NCI-H2081 treated with DMSO at 0.1 percent for 48 hours (cell line): ENCODE measurements at regions not wholly inside any gene's neighbourhood (a gene's known extent, or its start where the extent isn't known, plus 50 kb on each side); places are given as distances from the start of the nearest gene placed in this dataset.
"Not testable (repeated sequence)": the region's sequence is repeated elsewhere in the genome, so short reads cannot be mapped to it uniquely, and the experiment has no call there.

Experiments used
- DNase-seq: peaks from one replicate; lab custom pipeline; 2025; lab: John Stamatoyannopoulos, UW

DNA sequence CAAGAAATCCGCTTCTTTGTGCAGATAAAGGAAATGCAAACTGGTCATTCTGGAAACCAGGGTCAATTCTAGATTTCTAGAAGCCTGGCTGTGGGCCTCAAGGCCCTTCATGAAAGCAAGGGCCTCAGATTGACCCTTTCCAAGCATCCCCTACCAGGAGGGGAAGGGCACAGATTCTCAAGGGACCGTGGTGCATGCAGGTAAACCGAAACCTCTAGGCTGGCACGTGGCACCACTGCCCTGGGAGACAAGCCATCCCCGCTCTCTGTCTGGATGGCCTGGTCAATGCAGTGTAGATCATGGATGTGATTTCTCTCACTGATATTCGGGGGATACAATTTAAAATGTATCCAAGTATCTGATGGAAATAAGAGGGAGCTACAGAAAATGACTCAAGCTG, 69.4 kb downstream of the TOMM20 start:
- no peak for DNase-seq

DNA sequence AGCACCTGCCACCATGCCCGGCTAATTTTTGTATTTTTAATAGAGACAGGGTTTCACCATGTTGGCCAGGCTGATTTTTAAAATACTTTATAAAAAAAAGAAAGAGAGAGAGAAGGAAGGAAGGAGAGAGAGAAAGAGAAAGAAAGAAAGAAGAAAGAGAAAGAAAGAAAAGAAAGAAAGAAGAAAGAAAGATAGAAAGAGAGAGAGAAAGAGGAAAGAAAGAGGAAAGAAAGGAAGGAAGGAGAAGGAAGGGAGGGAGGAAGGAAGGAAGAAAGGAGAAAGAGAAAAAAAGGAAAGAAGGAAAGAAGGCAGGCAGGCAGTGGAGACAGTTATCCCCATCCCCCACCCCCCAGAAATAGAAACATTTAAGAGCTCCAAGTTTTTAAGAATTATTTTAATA, 69.9 kb downstream of the TOMM20 start:
- DNase-seq, result no peak

DNA sequence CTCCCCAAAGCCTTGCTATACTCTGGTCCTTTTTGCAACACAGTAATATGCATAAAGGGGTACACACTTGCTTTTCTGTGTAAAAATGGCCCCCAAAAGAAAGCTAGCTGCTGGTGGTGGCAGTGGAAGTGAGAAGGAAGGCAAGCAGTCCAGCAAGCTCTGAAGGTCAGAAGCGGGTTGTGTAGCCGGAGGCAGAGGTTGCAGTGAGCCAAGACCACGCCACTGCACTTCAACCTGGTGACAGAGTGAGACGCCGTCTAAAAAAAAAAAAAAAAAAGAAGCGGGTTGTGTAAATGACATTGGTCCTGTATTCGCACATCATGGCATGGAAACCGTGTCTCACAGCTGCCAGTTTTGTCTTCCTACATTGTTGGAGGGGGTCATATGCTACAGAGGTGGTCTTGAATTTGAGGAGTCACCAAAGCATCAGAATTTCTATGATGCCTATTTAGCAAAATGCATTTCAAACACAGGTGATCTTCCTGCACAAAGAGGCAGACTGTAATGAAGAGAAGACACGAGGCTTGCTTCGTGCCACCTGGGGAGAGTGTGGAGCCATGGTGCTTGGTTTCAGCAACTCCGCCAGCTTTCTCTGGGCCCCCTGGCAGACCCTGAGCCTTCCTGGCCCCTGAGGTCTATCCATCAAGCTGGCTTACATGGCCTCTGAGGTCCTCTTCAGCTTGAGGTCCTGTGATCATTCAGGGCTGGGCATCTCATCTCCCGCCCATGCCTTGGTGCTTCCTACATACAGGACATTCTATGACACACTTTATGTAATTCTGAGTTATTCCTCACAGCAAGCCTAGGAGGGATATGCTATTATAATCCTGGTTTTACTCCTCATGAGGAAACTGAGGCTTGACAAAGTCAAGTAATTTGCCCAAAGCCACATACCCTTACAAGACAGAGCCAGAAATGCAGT, 71.0 kb downstream of the TOMM20 start:
- DNase-seq, result no peak

DNA sequence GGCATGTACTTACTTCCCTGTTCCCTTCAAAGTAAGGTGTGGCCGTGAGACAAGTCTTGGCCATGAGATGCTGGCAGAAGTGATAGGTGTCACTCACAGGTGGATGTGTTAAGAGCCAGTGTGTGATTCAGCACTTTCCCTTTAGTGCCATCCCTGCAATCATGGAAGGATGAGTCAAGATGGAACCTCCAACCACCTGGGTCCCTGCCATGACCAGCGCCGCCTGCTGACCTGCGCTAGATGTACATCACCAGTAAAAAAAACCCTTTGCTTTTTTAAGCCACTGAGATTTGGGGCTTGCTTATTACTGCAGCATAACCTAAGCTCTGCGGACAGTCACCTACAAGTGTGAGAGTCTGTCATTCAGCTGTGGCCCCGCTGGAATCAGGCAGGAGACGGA, 71.7 kb downstream of the TOMM20 start:
- DNase-seq, result no peak

DNA sequence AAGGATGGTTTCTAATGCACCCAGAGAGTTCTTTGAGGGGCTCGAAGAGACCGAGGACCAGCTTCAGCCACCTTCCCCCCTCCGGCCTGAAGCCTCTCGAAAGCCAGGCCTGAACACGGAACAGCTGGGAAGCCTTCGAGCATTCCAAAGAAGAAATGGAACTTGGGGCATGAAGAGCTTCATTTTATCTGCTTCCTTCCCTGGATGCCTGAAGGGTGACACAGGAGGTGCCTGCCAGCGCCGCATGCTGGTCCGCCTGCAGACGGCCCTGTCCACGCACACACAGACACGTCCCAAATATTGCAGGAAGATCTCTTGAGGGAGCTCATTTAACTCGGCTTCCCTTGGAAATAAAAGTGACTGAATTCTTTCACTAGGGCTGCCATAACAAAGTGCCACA, 73.7 kb downstream of the TOMM20 start:
- DNase-seq, result no peak

DNA sequence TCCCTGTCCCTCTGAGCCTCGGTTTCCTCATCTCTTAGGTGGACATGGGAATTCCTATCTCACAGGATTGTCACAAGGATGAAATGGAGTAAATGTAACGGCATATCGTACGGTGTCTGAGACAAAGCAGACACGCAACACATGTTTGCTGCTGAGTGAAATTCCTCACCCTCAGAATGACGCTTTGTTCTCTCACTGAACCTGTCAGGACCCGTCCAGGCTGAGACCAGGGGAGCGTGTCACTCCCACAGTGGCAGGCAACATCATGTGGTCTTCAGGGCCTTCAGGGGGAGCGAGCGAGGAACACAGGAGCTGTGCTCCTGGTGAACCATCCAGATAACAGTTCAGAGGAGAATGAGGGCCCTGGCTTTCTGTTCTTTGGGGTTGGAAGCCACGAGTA, 74.2 kb downstream of the TOMM20 start:
- DNase-seq, result no peak

DNA sequence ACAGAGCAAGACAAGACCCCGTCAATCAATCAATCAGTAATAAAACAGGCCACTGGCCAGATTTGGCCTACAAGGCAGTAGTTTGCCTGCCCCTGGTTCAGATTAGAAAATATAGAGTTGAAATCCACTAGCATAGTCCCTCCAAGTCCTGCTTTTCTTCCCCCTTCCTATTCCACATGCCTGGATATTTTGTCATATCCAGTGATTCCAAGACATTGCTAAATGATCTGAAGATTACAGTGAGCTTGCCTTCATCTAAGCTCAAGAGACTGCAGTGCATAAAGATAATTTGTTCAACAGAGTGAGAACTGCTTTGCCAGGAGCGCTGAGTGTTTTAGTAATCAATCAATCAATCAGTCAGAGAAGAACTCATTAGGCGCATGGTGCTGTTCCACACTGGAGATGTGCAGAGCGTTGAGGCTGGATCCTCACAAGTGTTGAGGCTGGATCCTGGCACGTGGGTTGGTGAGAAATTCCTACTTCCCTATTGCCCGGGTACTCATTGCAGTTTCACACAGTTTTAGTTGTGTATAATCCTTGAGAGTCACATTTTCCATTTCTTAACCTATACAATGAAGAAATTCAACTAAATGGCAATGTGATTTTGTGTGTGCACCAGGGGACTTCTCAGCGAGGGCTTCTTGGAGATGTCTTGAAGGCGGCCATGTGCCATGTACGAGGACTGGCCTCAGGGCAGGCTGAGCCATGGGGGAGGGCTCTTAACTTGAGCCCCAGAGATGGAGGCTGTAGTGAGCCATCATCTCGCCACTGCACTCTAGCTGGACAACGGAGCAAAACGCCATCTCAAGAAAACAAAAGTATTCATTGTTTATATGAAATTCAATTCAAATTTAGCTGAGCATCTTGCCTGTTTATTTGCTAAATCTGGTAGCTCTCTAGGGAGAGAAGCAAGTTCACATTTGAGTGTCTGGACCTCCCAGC, 76.3 kb downstream of the TOMM20 start:
- no peak for DNase-seq

DNA sequence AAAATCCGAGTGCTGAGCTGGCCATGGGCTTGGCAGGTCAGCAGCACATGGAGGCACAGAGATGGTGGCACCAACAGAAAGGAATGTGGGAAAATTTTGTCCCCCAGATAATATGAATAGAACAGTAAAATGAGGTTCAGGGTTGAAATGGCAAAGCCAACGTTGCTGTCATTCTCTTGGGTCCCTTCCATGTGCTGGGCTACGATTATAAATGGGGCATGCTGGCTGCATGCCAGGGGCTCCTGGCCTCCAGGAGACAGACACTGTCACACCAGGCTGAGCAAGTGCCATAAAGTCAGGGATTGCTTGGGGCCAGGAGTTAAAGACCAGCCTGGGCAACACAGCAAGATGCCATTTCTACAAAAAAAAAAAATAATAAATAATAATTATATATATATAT, 77.1 kb downstream of the TOMM20 start:
- DNase-seq, result no peak

DNA sequence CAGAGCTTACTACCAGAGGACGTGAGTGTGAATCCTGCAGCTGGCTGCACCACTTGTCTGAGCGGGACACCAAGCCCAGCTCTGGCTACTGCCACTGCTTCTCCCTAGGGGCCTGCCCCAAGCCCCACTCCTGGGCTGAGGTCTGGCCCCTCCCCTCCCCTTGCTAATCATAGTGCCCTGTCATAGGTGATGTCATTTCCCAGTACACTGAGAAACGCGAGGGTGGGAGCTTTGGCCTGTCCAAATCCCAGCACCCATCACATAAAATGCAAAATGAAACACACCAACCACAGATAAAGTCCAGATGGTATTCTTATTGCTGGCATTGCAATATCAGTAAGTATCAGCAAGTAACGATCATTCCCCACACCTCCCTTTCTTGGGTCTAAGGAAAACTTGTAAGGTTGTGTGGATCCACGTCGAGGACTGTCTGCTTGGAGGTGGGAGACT, 77.7 kb downstream of the TOMM20 start:
- no peak for DNase-seq

DNA sequence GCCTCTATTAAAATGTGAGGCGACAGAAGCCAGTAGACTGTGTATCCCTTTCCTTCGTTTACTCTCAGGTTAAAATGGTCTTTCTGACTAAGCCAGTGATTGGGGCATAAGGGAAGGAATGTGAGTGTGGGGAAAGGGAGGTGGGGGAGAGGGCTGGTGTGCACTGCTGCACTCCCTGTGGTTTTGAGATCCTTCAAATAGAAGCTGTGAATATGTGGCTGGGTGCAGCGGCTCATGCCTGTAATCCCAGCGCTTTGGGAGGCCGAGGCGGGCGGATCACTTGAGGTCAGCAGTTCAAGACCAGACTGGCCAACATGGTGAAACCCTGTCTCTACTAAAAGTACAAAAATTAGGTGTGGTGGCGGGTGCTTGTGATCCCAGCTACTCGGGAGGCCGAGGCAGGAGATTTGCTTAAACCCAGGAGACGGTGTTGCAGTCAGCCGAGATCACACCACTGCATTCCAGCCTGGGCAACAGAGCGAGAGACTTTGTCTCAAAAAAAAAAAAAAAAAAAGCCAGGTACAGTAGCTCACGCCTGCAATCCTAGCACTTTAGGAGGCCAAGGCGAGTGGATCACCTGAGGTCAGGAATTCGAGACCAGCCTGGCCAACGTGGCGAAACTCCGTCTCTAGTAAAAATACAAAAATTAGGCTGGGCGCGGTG, 78.8 kb downstream of the TOMM20 start:
- DNase-seq, result not testable (repeated sequence)

DNA sequence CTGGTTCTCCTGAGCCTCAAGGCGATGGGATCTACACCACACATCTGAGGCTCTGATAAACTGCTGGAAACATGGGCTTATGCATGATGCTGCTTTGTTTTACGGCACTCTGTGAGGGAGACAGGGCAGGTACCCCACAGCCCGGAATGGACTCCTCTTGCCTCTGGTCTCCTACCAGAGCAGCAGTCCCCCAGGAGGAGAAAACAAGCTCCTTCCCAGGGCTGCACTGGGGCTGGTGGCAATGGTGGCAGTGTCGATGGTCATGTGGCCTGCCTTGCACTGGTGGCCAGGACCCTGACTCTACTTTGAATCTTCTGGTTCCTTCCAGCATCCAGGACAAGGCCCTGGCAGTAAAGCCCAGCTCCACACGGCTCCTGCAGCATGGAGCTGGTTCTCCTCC, 79.4 kb downstream of the TOMM20 start:
- DNase-seq, result no peak

DNA sequence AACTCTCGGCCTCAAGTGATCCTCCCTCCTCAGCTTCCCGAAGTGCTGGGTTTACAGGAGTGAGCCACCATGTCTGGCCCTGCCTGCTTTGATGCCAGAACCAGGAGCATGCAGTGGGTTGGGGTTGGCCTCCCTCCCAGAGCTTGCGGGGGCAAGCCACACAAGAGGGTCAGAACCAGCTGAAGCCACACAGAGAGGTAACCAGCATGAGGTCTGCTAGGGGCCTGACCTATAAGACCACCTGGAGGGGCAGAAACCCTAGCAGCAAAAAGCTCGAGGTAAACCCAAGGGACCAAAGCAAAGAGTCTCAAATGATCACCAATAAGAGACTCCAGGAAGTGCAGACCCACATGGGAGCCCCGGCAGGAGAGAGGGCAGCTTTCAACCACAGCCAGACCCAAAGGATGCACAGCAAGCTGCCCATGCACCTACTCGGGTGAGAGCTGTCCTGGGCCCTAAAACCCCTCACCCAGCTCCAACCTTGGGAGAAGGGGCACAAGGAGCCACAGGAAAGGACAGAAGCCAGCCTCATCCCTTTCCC, 81.2 kb downstream of the TOMM20 start:
- DNase-seq, result no peak

DNA sequence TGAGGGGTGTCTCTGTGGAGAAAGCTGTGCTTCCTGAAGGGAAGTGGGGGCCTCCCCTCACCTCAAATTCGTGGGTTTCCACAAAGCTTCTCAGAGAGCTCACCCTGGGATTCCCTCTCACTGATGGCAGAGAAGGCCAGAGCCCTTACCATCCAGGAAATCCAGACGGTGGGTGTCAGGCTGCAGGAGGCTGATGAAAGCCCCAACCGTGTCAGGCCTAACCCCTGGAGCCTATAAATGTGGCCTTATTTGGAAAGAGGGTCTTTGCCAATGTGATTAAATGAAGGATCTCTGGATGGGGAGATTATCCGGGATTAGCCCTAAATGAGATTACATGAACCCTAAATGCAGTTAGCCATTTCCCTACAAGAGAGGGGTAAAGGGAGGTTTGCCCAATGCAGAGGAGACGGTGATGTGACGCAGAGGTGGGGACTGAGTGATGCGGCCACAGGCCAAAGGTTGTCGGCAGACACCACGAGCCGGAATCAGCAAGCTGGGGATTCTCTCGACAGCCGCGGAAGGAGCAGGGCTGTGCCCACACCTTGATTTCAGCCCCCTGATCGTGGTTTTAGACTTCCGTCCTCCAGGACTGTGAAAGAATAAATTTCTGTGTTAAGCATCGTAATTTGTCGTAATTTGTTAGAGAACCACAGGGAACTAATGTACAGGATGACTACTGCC, 82.6 kb downstream of the TOMM20 start:
- no peak for DNase-seq

DNA sequence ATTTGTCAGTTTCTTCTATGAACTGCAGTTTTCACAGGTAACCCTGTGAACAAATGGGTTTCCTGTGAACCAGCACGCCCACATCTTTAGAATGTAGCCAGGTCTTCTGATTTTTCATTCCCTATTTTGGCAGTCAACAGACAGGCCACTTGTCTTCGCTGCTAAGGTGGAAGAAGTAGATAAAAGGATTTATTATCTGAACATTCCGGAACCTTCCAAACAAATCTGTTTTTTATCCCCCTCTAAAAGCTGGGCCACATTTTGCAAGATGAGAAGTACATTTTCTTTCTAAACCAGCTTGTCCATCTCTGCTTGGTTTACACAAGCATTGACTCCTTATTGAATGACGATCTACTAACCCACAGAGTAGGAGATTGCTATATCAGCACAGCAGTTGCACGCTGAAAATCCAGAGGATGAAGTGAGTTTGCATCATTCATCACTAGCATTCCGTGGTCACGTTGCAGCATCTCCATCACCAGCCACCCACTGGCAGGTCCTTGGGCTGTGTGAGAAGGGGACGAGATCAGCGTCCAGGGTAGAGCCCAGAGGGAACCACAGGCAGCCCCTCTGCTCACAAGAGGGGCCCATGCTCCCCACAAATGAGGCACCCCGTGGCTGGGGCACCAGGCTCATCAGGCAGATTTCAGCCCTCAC, 83.5 kb downstream of the TOMM20 start:
- DNase-seq, result no peak

DNA sequence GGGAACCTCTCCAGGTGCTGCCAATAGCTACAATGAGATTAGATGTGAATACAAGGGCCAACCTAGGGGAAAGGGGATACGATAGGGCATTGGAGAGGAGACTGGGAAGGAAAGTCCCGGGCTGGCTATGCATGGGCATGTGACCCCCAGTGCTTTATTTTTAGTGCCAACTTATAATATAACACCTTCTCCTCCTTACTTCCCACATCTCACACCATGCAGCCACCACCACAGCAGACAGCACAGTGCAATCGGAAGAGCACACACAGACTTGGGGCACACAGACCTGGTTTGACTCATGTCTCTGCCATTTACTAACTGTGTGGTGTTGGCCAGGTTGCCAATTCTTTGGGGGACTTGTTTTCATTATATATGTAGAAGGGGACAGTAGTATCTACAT, 85.4 kb downstream of the TOMM20 start:
- DNase-seq, result no peak

DNA sequence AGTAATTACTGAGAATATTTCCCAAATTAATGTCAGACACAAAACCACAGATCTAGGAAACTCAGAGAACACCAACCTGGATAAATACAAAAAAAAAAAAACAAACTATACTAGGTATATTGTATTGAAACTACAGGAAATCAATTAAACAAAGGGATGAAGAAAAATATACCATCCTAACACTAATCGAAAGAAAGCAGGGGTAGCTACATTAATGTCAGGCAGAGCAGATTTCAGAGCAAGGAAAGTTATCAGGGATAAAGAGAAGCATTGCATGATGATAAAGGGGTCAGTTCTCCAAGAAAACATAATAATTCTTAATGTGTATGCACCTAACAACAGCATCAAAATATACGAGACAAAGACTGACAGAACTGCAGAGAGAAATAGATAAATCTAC, 89.9 kb downstream of the TOMM20 start:
- no peak for DNase-seq

DNA sequence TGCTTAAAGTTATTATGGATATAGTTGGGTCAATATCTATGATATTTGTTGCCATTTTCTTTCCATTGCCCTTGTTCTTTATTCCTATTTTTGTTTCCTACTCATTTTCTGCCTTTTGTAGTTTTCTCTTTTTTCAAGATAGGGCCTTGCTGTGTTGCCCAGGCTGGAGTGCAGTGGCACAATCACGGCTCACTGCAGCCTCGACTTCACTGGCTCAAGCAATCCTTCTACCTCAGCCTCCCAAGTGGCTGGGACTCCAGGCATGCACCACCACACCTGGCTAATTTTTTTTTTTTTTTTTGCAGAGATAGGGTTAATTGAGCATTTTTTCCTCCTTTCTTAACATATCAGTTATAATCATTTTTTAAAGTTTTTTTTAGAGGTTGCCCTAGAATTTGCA, 92.7 kb downstream of the TOMM20 start:
- no peak for DNase-seq

DNA sequence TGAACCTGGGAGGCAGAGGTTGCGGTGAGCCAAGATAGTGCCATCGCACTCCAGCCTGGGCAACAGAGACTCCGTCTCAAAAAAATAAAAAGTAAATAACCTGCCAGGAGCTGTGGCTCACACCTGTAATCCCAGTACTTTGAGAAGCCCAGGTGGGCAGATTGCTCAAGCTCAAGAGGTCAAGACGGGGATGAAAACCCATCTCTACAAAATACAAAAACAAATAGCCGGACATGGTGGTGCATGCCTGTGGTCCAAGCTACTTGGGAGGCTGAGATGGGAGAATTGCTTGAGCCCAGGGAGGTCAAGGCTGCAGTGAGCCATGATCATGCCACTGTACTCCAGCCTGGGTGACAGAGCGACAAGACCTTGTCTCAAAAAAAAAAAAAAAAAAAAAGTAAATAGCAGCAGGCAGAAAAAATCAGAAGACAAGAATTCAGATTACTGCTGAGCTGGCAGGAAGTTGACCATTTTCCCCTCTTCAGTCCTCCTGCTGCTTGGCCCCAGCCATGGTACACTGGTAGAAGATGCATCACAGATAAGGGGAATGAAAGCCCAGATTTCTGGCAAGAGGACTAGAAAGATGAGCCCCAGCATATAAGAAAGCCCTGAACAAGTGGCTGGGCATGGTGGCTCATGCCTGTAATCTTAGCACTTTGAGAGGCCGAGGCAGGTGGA, 97.6 kb downstream of the TOMM20 start:
- DNase-seq, result no peak

DNA sequence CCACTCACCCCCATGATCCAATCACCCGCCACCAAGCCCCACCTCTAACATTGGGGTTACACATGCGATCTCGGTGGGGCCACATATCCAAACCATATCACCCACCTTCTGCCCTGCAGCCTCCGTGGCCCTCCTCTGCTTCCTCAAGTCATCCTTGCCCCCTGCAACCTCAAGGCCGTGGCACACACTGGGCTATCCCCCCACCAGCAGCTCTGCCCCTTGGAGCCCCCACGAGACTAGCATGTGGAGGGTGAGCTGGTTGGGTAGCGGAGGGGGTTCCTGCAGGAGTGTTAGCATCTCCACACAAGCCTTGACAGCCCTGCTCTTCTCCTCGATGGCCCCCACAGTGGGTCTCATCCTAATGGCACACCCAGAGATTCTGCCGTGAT, 100.8 kb downstream of the TOMM20 start:
- DNase-seq, result no peak

DNA sequence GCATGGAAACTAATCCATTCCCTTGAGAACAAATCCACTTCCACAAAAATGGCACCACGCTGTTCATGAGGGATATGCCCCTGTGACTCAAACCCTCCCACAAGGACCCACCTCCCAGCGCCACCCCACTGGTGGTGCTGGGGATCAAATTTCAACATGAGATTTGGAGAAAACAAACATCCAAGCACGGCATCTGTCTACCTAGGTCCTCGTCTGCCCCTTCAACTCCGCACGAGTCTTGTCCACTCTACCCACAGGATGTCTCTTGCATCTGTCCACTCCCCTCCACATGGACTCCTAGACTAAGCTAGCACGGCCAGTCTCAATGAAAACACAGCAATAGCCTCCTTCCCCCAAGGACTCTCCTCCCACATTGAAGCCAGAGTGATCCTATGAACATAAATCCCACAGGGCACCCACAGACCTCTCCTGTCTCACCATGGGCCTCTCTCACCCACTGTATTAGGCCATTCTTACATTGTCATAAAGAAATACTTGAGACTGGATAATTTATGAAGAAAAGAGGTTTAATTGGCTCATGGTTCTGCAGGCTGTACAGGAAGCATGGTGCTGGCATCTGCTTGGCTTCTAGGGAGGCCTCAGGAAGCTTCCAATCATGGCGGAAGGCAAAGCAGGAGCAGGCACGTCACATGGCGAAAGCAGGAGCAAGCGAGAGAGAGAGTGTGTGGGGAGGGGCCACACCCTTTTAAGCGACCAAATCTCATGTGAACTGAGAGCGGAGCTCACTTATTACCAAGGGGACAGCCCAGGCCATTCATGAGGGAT, 101.4 kb downstream of the TOMM20 start:
- no peak for DNase-seq
